NCI-H2171 (cell line): ENCODE measurements at regions not wholly inside any gene's neighbourhood (a gene's known extent, or its start where the extent isn't known, plus 50 kb on each side); places are given as distances from the start of the nearest gene placed in this dataset.

Source experiments
- DNase-seq: peaks from one replicate; lab custom pipeline; 2025; lab: John Stamatoyannopoulos, UW

GRCh38 chr6:119541132-119541905 is 191.8 kb upstream of the MAN1A1 start:
- peak; percentile 56 for DNase-seq

DNA sequence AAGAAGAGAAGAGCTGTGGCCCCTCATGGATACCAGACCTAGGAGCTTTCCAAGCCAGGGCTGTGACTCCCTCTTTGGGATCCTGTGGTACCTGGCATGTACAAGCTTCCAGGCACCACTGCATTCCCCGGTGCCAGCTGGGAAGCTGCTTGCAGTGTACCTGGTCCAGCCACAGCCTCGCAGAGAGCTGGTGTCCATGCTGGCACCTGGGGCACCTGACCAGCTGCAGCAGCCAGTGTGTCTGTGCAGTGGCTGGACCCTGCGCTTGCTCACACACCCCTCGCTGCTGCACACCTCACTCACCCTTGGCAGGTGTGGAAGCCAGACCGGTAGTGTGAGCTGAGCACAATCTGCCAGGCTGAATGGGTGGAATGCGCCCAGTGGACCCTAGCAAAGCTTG is 190.9 kb upstream of the MAN1A1 start:
- no peak for DNase-seq

DNA sequence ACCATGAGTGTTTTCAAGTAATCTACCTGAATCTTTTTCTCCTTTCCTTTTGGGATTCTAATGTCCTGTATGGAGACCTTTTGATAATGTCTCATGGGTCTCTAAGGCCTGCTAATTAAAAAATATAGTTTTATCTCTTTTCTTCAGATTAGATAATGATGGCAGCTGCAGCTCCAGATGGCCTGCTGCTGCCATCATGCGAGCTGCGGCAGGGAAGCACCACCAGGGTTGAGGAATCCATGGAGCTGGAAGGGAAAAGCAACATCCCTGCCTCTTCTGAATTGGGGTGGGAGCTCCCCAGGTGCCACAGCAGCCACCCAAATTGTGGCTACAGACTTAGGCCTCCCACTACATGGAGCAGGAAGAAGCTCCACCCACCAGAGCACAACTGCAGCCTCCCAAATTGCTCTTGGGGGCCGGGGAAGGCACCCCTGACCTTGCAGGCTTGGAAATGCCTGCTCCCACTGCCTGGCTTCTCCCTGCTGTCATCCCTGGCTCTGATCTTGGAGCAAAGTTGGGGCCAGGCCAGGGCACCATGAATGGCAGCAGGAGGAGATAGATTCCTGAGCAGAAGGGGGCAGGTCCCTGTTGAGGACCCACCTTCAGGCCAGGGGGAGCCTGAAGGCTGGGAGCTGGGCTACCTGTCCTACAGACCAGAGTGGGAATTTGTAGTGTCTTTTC is 189.6 kb upstream of the MAN1A1 start:
- no peak for DNase-seq

DNA sequence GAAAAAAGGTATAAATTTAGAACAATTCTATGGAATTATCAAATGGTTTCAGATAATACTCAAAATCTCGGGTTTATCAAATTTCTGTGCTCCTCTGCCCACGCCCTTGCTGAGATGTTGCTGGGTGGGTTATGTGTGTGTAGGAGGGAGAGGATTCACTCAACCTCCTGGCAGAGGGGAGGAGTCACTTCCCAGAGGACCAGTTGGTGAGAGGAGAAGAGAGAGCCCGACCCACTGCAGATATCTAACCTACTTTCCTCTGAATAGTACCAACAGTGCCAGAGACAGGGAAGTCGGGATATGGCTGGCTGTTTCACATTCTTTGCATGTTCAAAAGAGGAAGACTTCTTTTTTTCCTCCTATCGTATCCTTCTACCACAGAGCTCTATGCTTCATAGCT is 187.1 kb upstream of the MAN1A1 start:
- no peak for DNase-seq

GRCh38 chr6:119535332-119535731 is 185.8 kb upstream of the MAN1A1 start:
- no peak for DNase-seq

- no peak for DNase-seq
Observed at GRCh38 chr6:119533603-119534279, 184.2 kb upstream of the MAN1A1 start.

GRCh38 chr6:119527231-119527578 is 177.6 kb upstream of the MAN1A1 start:
- DNase-seq, result no peak

DNA sequence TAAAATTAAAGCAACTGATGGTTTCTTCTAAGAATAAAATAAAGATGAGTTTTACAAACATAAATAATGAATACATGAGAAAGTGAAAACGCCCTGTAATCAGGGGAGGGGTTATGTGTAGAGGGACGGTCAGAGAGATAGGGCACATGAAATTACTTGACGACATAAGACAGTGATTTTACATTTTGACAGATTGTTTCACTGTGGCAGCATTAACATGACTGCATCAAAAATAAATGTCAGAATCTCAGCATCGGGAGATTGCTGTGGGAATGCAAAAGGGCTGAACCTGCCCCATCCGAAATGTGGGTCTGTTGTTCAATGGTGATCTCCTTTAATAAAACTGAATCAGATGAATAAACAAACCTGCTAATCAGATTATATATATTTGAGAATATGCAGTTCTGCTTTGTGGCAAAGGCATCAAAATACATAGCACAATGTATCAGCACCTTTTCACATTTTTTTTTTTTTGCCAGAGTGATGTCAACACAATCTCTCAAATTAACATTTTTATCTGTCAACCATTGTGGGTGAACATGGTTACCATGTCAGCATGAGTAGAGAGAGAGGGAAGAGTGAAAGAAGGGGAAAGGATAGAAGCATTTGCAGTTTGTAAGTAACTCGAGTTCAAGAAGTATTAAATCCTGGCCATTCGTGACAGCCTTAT is 177.1 kb upstream of the MAN1A1 start:
- DNase-seq, result no peak

- DNase-seq, result no peak
Observed at GRCh38 chr6:119524410-119524809, 174.8 kb upstream of the MAN1A1 start.

DNA sequence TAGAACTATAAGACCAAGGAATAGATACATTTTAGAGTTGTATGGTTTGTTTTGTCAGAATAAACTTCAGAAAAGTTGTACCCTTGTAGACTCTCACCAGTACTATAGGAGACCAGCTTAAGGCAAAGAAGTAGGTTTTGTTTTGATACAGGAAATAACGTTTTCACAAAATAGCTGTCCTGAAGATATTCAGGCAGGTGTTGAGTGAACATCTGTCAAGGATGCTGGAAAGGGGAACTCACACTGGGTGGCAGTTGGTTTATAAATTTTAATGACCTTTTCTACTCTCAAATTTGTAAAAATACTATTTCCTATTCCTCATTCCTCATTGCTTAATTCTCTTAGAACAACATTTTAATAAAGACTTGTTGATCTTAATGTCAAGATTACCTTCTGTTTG is 174.0 kb upstream of the MAN1A1 start:
- no peak for DNase-seq

DNA sequence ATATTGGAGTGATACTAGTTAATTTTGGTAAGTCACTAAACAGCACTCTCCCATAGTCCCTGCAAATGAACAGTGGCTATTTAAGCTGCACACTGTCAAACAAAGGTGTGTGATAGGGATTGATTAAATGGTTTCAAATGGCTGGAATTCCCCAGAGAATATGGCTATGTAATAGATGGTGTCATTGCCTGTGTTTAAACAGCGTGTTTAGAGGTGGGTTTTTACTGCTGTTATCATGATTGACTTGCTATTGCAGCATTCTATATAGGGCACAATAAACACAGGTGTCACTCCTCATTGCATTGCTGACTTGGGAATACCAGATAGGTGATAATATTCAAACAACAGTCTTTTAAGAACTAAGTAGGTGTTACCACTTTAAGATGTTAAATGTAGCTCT is 171.7 kb upstream of the MAN1A1 start:
- no peak for DNase-seq

GRCh38 chr6:119517428-119517827 is 167.9 kb upstream of the MAN1A1 start:
- no peak for DNase-seq

GRCh38 chr6:119514345-119514744 is 164.8 kb upstream of the MAN1A1 start:
- no peak for DNase-seq

DNA sequence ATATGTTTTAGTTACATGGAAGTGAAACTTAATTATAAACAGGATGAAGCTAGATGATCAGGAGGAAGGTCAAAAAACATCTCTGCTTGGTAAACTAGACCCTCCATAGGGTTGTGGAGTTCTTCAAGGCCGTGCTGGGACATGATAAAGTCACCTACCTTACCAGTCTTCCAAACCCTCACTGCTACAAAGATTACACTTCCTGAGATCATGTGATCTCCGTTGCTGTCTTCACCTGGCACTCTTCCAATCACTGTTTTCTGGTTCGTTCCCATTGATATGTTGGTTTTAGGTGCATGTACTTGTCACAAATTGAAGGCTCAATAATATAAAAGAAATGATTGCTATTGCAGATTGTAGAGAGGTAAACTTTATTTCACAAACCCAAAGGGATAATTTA is 161.5 kb upstream of the MAN1A1 start:
- DNase-seq, result no peak

- DNase-seq, result no peak
Observed at GRCh38 chr6:119510246-119510645, 160.7 kb upstream of the MAN1A1 start.

GRCh38 chr6:119506631-119507174 is 157.1 kb upstream of the MAN1A1 start:
- DNase-seq, result no peak

GRCh38 chr6:119501798-119502483 is 152.4 kb upstream of the MAN1A1 start:
- DNase-seq, result no peak

GRCh38 chr6:119499797-119500196 is 150.2 kb upstream of the MAN1A1 start:
- no peak for DNase-seq

DNA sequence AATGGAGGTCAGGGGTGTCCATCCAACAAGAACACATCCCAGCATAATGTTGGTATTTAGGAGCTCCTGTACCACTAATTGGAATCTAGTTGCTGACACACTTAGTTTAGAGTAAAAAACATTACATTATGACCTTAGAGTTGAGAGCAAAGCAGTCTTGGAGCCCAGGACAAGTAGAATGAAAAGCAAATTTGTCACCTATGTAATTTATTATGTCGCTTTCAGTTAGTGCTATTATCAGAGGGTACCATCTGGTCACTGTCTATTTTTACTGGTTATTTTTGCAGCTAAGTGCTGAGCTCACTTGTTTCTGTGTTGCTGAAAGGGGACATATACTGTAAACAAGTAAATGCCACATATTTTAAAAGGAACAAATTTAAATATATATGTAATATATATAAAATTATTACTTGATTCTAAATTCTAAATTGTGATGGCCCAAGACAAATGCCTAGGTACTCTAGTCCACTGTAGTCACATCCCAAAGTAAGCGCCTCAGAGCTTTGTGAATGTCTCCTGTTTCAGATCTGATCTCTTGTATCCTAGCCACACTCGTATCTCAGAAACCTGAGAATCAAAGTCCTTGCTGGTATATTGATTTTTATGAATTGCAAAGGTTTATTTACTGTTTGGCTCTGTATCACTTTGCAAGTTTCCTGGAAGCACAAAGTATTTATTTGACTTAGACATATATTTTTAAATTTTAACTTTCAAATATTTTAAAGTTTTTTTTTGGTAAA is 148.6 kb upstream of the MAN1A1 start:
- DNase-seq, result peak; percentile 27

DNA sequence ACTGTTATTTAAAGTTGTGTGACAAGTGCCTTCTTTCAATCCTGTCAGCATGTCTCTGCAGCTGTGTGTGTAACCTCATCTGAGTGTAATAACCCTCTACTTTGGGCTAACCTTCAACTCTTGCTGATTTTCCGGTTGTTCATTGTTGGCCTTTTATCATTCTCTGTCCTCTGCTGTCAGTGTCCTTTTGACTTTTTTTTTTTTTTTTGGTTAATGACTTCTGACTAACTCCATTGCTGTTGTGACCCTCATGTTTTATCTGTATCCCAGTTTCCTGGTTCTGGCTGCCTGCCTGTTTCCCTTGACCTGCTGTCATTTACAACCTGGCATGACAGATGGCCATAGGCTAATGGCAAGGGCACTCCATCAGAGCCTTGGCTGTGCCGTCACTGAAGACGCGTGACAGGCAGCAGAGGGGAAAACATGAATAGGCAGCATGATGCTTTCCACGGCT is 145.7 kb upstream of the MAN1A1 start:
- peak; percentile 68 for DNase-seq

DNA sequence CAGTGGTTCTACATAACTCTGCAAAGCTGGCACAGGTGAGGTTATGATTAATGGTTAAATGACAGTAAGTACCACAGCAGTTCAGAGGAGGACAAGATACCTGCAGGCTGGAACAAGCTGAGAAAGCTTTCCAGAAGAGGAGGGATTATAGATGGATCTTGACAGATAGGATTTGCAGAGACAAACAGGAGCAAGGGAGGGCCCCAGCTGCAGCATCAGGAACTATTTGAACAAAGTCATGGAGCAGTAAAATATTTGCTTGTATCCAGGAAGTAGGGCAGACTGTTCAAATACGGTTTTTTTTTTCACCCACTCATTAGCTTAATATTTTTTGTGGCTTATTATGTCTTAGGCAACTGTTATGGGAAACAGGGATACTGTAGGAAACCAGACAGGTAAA is 144.4 kb upstream of the MAN1A1 start:
- no peak for DNase-seq
